ENCODE measurements at regions not wholly inside any gene's neighbourhood (a gene's known extent, or its start where the extent isn't known, plus 50 kb on each side); places are given as distances from the start of the nearest gene placed in this dataset.
A peak's percentile ranks its signal among the peaks of the same experiment; 100 is the strongest.
"Not testable (repeated sequence)": the region's sequence is repeated elsewhere in the genome, so short reads cannot be mapped to it uniquely, and the experiment has no call there.

- no peak for DNase-seq
Observed at GRCh38 chr10:28130267-28130666, 131.4 kb upstream of the ODAD2 start.

- DNase-seq, result no peak
Observed at GRCh38 chr10:28127881-28128280, 129.0 kb upstream of the ODAD2 start.

DNA sequence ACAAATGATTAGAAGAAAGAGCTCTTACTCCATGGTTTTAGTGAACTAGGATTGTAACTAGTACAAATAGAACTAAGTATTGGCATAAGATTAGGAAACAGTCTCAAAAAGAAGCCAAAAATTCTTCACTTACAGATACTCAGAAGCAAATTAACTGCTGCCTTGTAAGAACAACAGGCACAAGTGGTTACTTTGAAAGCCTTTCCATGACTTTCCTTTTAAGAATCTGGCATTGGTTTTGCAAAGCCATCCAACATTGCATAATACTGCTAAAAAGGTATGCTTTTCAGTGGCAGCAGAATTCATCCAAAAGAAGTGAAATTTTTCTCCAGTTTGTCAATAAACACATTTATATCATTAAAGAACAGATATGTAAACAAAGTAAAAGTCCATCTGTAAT is 126.8 kb upstream of the ODAD2 start:
- no peak for DNase-seq

GRCh38 chr10:28120795-28121194 is 121.9 kb upstream of the ODAD2 start:
- DNase-seq, result no peak

DNA sequence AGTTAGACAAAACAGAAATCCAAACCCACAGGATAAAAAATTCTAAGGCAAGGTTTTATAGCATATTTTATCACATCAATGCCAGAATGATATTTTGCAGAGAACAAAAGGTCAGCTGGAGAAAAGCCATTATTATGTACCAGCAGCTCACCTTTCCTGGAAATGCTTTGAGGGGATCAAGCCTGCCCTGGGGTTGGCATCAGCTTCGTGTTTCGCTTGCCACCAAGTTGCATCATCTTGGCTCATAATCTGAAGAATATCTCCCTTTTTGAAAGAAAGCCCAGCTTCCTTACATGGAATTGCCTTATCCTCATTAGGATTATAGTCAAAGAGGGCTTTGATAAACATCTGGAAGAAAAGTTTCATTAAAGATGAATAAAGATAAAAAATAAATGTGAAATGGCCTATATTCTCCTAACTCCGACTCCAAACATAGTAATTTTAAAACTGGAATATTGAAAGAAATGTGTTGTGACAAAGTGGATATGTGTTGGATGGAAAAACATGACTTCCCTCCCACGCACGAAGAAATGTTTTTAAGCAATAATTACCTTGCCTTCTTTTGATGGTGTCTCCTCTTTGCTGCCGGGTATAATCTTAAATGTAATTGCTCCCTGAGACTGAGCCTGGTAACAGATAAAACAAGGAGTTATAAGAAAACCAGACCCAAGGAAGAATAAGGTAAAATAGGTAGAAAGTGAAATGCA is 121.3 kb upstream of the ODAD2 start:
- DNase-seq, result no peak

DNA sequence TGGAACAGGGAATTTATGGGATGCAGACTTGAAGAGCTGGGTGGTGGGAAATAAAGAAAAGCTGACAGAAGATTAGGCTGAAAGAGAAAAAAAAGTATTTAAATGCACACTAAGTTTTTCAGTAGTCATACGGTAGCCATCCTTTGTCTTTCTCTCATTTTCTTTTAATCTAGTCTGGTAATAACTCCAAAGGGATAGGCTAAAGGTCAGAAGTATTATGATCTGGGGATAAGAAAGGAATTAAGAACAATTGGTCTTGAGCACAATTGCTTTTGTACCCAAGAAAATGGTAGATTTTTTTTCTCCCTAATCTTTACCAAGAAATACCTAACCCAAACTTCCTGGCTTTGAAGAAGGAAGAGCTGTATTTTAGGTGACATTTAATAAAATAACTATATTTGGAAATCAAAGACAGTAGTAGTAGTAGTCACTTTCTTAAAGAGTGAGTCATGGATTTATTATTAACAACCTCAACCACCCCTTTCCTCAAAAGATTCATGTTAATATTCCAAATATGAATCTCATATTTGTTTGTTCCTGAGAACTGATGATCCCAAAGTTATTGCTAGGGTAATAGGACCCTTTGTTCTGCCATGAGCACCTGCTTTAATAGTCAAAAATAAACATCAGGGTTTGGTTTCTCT is 120.2 kb upstream of the ODAD2 start:
- DNase-seq, result no peak

- DNase-seq, result no peak
Observed at GRCh38 chr10:28113202-28113601, 114.3 kb upstream of the ODAD2 start.

GRCh38 chr10:28111712-28112111 is 112.8 kb upstream of the ODAD2 start:
- no peak for DNase-seq

GRCh38 chr10:28105561-28105960 is 106.7 kb upstream of the ODAD2 start:
- no peak for DNase-seq

GRCh38 chr10:28097633-28098032 is 98.8 kb upstream of the ODAD2 start:
- DNase-seq, result no peak

- DNase-seq, result no peak
Observed at GRCh38 chr10:28095791-28096378, 97.0 kb upstream of the ODAD2 start.

GRCh38 chr10:28094121-28094520 is 95.2 kb upstream of the ODAD2 start:
- no peak for DNase-seq

DNA sequence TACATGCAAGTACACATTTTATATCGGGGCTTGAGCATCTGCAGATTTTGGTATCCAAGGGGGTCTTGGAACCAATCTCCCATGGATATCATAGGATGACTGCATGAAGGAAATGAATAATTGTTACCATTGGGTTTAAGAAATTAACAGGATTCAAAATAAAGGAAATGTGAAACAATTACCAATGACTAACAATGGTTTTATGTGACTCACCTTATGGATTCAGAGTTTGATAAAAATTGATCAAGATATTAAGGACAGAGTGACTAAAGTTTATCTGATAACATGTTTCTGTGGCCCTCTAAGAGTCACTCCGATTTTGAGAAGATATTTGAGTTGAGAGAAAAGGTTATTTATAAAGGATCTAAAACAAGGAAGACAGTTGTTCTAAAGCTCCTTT is 93.0 kb upstream of the ODAD2 start:
- DNase-seq, result no peak

DNA sequence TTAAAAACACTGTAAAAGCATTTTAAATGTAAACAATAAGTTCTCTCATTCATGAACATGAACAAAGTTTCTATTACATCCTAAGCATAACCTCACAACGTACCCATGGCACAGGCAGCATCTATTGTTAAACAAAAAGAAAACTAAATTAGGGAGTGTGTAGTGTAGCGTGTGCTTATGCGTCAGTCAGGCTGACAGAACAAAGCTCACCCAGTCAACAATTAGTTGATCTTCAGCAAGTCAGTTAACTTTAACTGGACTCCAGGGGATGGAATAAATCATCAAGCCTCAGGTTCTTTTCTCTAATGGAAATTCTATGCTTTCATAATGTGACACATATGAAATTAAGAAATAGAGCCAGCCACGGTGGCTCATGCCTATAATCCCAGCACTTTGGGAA is 91.6 kb upstream of the ODAD2 start:
- DNase-seq, result no peak

DNA sequence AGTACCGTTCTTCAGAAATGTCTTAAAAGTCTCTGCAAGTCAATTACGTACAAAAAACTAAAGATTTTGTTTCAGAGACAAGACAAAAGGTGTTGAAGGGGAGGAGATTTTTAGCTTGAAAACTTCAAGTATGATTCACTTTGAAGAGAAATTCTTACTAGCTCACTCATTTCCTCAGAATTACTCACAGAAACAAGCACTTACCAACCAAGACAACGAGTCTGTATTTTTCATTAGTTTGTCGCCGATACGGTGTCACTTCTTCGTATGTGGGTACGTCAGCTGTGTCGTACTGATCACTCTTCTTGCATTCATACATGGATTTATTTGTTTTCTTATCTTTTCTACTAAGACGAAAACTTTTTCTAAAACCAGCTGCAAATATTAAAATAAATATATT is 90.6 kb upstream of the ODAD2 start:
- DNase-seq, result no peak

DNA sequence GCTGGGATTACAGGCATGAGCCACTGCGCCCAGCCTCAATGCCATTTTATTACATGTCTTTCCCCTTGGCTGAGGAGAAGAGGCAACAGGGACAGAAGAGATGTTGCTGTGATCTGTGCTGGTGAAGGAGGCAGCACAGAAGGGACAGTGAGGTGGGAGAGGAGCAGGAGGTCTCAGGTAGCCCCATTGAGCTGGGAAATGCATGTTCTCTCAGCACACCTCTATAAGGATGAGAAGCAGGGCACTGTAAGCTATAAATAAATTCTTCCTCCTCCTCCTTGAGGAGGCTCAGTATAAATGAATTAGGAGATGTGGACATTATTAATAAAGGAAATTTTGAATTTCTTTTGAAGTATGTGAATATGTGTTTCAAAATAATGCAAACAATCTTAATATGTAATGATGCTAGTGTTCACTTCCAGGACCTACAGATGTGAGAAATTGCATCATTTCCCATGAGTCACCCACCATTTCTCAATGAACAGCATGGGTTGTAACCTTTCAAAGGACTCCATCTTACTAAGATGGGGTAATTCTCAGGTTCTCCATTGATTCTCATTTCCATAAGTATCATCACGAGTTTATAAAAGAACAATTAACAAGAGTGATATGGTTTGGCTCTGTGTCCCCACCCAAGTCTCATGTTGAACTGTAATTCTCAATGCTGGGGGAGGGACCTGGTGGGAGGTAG is 88.9 kb upstream of the ODAD2 start:
- DNase-seq, result peak; percentile 24

GRCh38 chr10:28085760-28086159 is 86.9 kb upstream of the ODAD2 start:
- not testable (repeated sequence) for DNase-seq

DNA sequence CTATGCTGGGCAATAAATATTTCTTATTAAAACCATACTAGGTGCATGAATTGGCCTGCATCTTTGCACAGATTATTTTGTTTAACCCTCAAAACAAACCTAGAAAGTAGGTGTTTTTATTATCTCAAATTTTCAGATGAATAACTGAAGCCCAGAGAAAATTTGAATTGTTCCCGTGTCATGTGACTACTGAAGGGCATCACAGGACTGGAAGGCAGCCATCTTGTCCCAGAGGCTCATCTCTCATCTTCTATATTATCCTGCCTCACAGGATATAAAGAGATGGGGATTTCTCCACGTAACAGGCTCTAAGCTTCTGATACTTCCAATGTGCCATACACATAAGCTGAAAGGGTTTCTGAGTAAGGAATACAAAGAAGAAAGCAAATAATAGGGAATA is 84.0 kb upstream of the ODAD2 start:
- DNase-seq, result no peak

- no peak for DNase-seq
Observed at GRCh38 chr10:28082316-28082715, 83.4 kb upstream of the ODAD2 start.

GRCh38 chr10:28077889-28078288 is 79.0 kb upstream of the ODAD2 start:
- no peak for DNase-seq

DNA sequence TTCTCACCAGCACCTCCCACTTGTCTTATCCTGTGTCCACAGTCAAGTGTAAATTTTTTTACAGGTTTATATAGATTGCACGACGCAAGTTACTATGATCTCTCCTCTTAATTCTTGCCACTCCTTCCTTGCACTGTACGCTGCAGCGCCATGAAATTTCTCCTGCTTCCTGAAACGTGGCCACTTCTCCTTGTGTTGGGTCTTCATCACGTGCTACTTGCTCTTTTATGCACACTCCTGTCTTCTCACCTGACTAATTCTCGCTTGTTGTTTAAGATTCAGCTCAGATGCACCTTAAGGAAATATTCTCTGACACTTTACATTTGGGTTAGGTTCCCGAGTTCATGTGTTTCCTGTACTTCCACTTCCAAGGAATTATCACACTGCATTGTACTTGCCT is 76.5 kb upstream of the ODAD2 start:
- no peak for DNase-seq

GRCh38 chr10:28072573-28072972 is 73.7 kb upstream of the ODAD2 start:
- DNase-seq, result no peak

GRCh38 chr10:28060031-28060607 is 61.2 kb upstream of the ODAD2 start:
- no peak for DNase-seq

DNA sequence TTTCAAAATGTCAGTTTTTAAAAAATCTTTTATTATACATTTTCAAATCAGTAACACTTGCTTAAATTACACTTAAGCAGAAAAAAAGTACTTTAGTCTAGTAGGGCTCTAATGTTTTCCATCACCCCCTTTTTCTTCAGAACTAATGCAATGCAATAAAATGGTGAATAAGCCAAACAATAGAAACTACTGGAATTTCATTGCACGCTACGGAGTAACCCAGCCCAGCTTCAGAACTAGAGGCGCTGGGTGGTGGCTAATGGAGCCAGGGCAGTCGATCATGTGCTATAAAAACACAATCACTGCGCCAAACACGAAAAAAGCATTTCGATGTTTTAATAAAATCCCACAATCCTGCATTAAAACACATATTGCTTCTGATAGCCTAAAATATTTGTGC is 59.9 kb upstream of the ODAD2 start:
- no peak for DNase-seq

All from SIG-M5 (cell line).